Femur (tissue), 1 donor: ENCODE measurements at regions not wholly inside any gene's neighbourhood (a gene's known extent, or its start where the extent isn't known, plus 50 kb on each side); places are given as distances from the start of the nearest gene placed in this dataset.

Experiments used
- DNase-seq: peaks from one replicate; pipeline ENCODE4 v3.0.0-alpha.2; 2017

GRCh38 chr7:25520017-25520416, 291.7 kb upstream of the NPVF start:
- DNase-seq = no peak

DNA sequence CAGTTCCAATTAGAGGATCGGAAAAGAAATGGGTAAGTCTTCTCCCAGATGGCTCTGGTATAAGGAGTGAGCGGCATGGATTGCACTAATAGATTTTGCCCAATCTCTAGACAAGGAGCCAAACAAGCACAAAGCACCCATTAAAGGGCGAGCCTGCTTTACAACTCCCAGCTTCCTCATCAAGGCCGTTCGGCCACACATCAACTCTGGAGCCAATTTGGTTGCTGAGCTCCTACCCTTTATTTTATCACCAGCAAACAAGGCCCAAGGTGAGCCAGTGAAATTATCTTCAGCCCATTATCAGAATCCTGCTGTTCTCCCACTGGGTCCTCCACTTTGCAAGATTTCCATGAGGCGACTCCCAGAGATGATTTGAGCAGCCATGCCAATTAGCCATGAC, 292.2 kb upstream of the NPVF start:
- no peak for DNase-seq

DNA sequence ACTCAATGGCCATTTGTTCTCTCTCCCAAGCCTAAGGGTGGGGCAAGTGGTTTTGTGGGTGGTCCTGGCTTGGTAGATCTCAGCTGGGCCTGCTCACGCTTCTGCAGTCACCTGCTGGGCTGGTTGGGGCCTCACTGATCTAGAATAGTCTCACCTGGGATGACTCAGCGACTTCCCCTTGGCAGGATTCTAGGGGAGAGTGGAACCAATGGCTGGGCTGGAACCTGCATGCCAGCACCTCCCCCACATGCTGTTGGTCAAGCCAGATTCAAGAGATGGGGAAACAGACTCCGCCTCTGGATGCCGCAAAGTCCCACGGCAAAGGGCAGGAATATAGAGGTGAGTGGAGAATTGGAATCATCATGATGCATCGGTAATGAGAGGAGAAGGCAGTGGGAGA, 292.9 kb upstream of the NPVF start:
- no peak for DNase-seq

DNA sequence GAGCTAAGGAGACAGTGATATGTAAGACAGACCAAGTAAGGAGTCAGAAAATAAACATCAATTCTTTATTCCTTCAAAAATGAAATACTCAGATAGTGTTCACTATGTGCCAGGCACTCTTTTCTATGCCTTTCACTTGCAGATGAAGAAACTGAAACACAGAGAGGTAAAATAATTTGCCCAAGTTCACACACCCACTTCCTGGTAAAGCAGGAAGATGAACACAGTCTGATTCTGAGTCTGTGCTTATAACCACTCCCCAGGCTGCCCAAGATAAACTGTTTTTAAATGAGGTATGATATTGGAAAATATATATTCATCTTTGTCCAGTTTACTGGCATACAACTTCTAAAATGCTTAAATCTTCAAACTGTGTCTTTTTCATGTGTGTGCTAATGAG, 294.4 kb upstream of the NPVF start:
- no peak for DNase-seq

DNA sequence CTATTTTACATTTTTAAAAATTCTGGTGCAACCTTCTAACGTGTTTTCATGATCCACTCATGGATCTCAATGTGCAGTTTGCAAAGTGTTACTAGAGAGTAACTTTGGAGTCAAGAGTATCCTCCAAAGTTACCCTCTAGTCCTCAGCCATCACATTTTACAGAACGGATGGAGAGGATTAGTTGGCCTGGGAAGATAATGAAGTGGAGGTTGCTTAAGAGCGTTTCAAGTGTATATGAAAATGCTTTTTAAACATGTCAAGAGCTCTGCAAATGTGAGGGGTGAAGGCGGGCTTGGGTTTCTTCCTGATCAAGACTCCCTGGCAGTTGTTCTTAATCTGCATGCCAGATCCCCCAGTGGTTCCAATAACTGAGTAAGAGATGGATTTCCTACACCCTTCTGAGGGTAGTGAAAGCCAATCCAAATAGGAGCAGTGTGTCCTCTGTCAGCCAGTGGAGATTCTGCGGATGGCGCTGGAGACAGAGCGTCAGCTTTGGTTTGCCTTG, 299.4 kb upstream of the NPVF start:
- no peak for DNase-seq

GRCh38 chr7:25529320-25529719, 301.0 kb upstream of the NPVF start:
- DNase-seq = no peak

- DNase-seq = no peak
These were observed 308.6 kb upstream of the NPVF start for GRCh38 chr7:25536851-25537250.

GRCh38 chr7:25537662-25538375, 309.5 kb upstream of the NPVF start:
- no peak for DNase-seq

- no peak for DNase-seq
These were observed 313.0 kb upstream of the NPVF start for GRCh38 chr7:25541094-25541821.

GRCh38 chr7:25541877-25542276, 313.6 kb upstream of the NPVF start:
- DNase-seq = no peak

DNA sequence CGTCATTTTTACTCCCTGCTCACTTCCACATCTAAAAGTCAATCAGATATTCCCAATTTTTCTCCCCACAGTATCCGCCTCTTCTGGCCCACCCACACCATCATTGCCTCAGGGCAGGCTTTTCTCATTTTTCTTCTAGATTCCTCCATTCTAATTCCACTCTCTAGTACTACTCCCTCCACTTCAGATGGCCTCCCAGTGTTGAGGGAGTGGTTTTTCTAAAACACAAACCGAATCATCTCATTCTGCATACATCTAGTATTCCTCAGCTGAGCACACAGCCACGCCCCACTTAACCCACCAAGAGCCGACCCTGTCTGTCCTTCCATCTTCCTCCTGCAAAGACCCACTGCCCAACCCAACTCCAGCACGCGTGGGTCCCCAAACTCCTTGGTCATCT, 314.9 kb upstream of the NPVF start:
- no peak for DNase-seq

GRCh38 chr7:25543798-25544197, 315.5 kb upstream of the NPVF start:
- no peak for DNase-seq

DNA sequence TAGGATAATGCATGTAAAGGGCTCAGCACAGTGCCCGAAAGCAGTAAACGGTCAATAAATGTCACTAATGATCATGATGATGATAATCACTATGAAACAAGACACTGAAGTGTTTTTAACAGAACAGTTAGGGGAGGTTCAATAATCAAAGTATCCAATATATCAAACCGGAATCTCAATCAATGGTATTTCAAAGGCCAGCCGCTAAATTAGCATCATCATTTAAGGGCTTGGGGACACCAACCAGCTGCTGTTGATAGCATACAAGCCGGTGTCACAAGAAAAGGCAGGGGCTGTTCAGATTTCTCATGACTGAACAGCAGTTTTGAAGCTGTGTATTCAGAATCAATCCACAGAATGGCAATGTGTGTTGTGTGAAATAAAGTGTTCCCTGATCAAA, 316.0 kb upstream of the NPVF start:
- no peak for DNase-seq

- DNase-seq = no peak
These were observed 317.1 kb upstream of the NPVF start for GRCh38 chr7:25545124-25546008.

DNA sequence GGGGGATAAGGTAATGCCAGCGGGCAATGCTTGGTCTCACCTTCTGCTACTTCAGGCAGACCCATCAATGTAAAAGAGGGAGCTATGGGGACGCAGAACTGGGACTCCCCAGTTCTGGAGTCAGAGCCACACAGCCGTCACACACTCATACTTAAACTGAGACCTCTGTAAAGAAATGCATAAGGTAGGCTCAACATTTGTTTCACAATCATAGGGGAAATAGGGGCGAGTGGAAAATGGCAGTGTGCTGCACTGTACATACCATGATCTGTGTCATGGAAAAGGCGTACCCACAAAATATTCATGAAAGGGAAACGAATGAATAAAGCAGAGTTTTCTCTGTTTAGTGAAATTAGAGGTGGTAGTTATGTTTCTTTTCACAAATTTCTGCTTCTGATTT, 318.0 kb upstream of the NPVF start:
- no peak for DNase-seq

DNA sequence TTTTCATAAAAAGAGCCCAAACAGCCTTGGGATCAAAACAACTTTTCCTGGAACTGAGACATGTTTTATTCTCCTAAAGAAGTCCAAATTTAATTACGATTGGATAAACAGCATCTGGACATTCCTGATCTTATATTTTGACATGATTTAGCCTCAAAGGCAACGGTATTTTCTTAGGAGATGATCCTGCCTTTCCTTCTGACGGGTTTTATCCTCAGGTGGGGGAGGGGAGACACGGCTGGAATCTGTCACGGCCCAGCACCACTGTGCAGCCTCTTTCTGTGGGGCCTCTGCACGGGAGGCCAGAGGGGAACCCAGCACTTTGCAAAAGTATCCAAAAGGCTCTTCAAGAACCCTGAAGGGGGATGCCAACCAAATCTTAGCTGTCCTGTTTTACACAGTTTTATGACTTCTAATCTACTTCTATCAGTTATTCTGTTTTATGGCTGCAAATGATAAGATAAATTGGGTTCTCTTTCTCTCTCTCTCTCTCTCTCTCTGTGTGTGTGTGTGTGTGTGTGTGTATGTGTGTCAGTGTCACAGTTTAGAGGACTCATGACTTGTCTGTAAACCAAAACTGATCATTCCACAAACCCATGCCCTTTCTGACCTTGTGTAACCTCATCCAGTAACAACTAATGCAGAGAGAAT, 321.1 kb upstream of the NPVF start:
- DNase-seq = no peak

GRCh38 chr7:25550149-25550548, 321.9 kb upstream of the NPVF start:
- DNase-seq = no peak

DNA sequence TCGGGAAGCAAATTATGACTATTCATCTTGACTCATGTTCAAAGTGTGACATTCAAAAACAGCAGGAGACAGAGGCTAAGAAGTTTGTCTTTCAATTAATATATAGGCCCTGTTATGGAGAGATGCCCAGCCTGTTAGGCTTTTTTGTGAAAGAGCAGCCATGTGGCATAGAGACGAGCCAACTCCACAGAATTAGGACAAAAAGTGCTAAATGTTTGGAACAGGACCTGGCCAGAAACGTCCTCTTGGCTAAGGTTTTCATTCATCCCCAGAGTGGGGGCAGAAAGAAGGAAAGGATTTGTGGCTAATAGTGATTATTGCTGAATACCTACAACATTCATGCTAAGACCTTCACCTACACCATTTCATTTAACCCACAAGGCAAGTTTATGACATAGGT, 324.7 kb upstream of the NPVF start:
- DNase-seq = no peak

GRCh38 chr7:25553580-25554291, 325.4 kb upstream of the NPVF start:
- no peak for DNase-seq

DNA sequence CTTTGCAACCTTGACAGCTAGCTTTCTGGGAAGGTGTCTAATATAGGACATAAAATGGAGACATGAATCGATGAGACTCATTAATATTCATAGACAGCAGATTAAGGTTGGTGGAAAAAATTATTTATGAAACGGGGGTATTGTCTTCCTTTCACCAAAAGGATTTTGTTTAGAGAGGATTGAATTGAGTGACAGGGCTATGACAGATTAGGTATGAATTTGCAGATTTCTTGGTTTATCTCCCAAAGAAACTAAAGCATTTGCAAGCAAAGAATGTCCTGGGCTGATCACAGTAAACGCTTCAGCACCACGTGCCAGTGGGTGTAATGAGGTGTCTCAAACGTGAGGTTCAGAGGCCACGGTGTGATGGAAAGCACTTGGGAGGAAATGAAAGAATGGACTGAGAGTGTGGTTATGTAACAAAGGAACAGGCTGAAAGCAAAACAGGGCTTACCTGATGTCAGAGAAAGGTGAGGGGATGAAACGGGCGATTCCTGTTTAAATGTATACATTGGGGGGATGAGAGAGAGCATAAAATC, 329.2 kb upstream of the NPVF start:
- no peak for DNase-seq

GRCh38 chr7:25557930-25558329, 329.6 kb upstream of the NPVF start:
- no peak for DNase-seq

DNA sequence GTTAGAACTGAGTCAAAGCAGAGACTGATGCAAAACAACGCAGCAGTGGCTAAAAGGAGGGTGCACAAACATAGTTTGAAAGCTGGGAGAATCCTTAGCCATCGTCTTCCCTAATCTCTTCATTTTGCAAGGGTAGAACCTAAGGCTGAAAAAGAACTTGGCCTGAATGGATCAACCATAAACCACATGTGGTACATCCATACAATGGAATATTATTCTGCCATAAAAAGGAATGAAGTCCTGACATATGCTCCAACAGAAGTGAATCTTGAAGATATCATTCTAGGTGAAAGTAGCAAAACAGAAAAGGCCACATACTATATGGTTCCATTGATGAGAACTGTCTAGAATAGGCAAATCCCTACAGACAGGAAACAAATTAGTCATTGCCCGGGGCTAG, 330.3 kb upstream of the NPVF start:
- no peak for DNase-seq
